ENCODE measurements at regions not wholly inside any gene's neighbourhood (a gene's known extent, or its start where the extent isn't known, plus 50 kb on each side); places are given as distances from the start of the nearest gene placed in this dataset.

- DNase-seq, result no peak
These were observed 926.5 kb upstream of the ACVR2A start for GRCh38 chr2:146918280-146918679.

GRCh38 chr2:146917431-146918042 lies 927.3 kb upstream of the ACVR2A start:
- DNase-seq, result no peak

GRCh38 chr2:146916914-146917313 lies 927.9 kb upstream of the ACVR2A start:
- no peak for DNase-seq

GRCh38 chr2:146913476-146913875 lies 931.4 kb upstream of the ACVR2A start:
- no peak for DNase-seq

- no peak for DNase-seq
These were observed 932.3 kb upstream of the ACVR2A start for GRCh38 chr2:146912536-146912935.

- no peak for DNase-seq
These were observed 936.1 kb upstream of the ACVR2A start for GRCh38 chr2:146908776-146909175.

GRCh38 chr2:146898083-146898482 lies 946.7 kb upstream of the ACVR2A start:
- DNase-seq, result no peak

- no peak for DNase-seq
These were observed 950.3 kb upstream of the ACVR2A start for GRCh38 chr2:146894514-146894913.

- no peak for DNase-seq
These were observed 951.3 kb upstream of the ACVR2A start for GRCh38 chr2:146893500-146894041.

GRCh38 chr2:146890491-146890890 lies 954.3 kb upstream of the ACVR2A start:
- no peak for DNase-seq

- no peak for DNase-seq
These were observed 964.9 kb upstream of the ACVR2A start for GRCh38 chr2:146879882-146880281.

GRCh38 chr2:146874260-146874658 lies 970.6 kb upstream of the ACVR2A start:
- no peak for DNase-seq

- DNase-seq, result no peak
These were observed 971.1 kb upstream of the ACVR2A start for GRCh38 chr2:146873646-146874259.

- no peak for DNase-seq
These were observed 971.8 kb upstream of the ACVR2A start for GRCh38 chr2:146873056-146873455.

GRCh38 chr2:146870691-146871090 lies 974.1 kb upstream of the ACVR2A start:
- DNase-seq, result no peak

GRCh38 chr2:146869328-146869727 lies 975.5 kb upstream of the ACVR2A start:
- no peak for DNase-seq

GRCh38 chr2:146868051-146868450 lies 976.8 kb upstream of the ACVR2A start:
- no peak for DNase-seq

- no peak for DNase-seq
These were observed 977.3 kb upstream of the ACVR2A start for GRCh38 chr2:146867477-146867986.

- DNase-seq, result no peak
These were observed 990.9 kb upstream of the ACVR2A start for GRCh38 chr2:146853741-146854444.

GRCh38 chr2:146852661-146853060 lies 992.2 kb upstream of the ACVR2A start:
- DNase-seq, result no peak

- DNase-seq, result no peak
These were observed 994.1 kb upstream of the ACVR2A start for GRCh38 chr2:146850746-146851145.

GRCh38 chr2:146847846-146848245 lies 997.0 kb upstream of the ACVR2A start:
- DNase-seq, result no peak

GRCh38 chr2:146844226-146844990 lies 1000.4 kb upstream of the ACVR2A start:
- no peak for DNase-seq
